ENCODE measurements at regions not wholly inside any gene's neighbourhood (a gene's known extent, or its start where the extent isn't known, plus 50 kb on each side); places are given as distances from the start of the nearest gene placed in this dataset.

DNA sequence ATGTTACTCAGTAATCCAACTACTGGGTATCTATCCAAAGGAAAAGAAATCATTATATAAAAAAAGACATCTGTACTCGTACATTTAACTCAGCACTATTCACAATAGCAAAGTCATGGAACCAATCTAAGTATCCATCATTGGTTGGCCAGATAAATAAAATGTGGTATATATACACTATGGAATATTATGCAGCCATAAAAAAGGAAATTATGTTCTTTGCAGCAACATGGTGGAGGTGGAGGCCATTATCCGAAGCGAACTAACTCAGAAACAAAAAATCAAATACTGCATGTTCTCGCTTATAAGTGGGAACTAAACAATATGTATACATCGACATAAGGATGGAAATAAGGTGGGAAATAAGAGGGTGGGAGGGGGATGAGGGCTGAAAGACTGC is 56.2 kb upstream of the ANTXRL start:
- ChIA-PET POLR2A (no interaction called here), CTCF (interaction anchor here (1.1 to 2.2 kb wide), 3 partner anchors 10 to 335 kb away, joined by 3 to 8 read pairs (median 4); no protein-coding TSS in a partner anchor)
- no peak overlapping the region for H3K4me3 ChIP-seq (ENCODE audit: low read depth, low read length)
- TF ChIP-seq, protein P1, sequence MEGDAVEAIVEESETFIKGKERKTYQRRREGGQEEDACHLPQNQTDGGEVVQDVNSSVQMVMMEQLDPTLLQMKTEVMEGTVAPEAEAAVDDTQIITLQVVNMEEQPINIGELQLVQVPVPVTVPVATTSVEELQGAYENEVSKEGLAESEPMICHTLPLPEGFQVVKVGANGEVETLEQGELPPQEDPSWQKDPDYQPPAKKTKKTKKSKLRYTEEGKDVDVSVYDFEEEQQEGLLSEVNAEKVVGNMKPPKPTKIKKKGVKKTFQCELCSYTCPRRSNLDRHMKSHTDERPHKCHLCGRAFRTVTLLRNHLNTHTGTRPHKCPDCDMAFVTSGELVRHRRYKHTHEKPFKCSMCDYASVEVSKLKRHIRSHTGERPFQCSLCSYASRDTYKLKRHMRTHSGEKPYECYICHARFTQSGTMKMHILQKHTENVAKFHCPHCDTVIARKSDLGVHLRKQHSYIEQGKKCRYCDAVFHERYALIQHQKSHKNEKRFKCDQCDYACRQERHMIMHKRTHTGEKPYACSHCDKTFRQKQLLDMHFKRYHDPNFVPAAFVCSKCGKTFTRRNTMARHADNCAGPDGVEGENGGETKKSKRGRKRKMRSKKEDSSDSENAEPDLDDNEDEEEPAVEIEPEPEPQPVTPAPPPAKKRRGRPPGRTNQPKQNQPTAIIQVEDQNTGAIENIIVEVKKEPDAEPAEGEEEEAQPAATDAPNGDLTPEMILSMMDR (IDR thresholded peaks at IDR 0.05; ENCODE audit: insufficient read depth, low read length, missing control alignments) = no peak
- no peak for DNase-seq (ENCODE audit: low read depth, low spot score)

DNA sequence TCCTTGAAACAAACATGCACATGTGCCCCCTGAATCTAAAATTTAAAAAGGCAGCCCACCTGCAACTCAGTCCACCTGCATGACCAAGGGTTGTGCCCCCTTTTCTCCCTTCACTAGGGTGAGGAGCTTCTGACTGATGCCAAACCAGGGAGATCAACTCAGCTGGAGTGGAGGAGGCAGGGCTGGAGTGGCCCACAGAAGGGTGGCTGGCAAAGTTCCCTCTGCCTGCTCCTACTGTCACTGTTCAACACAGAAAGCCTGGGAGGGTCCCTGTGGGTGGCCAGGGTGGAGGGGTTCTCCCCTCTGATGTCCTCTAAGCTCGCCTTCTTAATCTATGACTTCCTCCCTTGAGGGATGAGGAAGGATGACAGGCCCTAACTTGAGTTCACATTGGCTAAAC is 55.7 kb upstream of the ANTXRL start:
- no peak for DNase-seq (ENCODE audit: low read depth, low spot score)
- no peak overlapping the region for H3K4me3 ChIP-seq (ENCODE audit: low read depth, low read length)
- TF ChIP-seq, protein P1 (IDR thresholded peaks at IDR 0.05; ENCODE audit: insufficient read depth, low read length, missing control alignments) = no peak
- ChIA-PET POLR2A (no interaction called here), CTCF (interaction anchor here (0.7 to 1.1 kb wide), 2 partner anchors 9 to 54 kb away, joined by 3 read pairs; no protein-coding TSS in a partner anchor)

DNA sequence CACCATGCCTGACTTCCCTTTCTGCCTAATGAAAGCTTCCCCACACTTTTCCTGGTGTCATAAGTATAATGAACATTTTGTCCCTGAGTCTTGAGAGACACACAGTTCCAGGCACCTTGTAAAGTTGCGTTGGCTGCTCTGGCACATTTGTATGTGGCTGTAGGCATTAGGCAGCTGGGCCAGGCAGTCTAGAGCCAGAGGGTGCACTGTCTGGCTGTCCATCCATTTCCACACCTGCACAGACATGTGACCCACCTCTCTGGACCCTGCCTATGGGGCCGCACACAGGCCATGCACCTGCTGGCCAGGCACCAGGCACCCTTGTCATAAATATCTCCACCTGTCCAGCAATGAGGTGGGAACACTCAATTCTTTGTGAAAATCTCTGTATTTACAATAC is 54.7 kb upstream of the ANTXRL start:
- POLR2A ChIA-PET = no interaction called here
- TF ChIP-seq, protein P1 (IDR thresholded peaks at IDR 0.05; ENCODE audit: insufficient read depth, low read length, missing control alignments) = no peak
- H3K4me3 ChIP-seq (ENCODE audit: low read depth, low read length) = no peak overlapping the region
- DNase-seq (ENCODE audit: low read depth, low spot score) = no peak
- CTCF ChIA-PET = no interaction called here

DNA sequence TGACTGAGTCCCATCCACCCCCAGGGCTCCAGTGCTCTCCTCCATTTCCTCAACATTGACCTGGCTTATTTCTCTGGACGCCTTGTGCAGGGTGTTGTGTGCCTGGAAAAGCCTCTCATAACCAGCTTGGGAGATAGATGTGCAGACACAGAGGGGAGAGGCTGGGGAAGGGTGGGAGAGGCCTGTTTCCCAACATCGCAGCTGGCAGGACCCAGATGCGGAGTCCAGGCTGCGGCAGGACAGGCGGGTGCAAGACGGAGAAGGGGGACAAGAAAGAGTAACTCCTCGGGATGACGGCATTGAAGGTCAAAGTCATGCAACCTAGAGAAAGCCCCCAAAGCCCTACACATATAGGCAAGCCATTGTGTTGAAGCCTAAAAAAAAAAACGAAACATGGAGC is 54.1 kb upstream of the ANTXRL start:
- CTCF ChIA-PET = no interaction called here
- POLR2A ChIA-PET = no interaction called here
- H3K4me3 ChIP-seq (ENCODE audit: low read depth, low read length) = no peak overlapping the region
- no peak for DNase-seq (ENCODE audit: low read depth, low spot score)
- TF ChIP-seq, protein P1 (IDR thresholded peaks at IDR 0.05; ENCODE audit: insufficient read depth, low read length, missing control alignments) = no peak

DNA sequence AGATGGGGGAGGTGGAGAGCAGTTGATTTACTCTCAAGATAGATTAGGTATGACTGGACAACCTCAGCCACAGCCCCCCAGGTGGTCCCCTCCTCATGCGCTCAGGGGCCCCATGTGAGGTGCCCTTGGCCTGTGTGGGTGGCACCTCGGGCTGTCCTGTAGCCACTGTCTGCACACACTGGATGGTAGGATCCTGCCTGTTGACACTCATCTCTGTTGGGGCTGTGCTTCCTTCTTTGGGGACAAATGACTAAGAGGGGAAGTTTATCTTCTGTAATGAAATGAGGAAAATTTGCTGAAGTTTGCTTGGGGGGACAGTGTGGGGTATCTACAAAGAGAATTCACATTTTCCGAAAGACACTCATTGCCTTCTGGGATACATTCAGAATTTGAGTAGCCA is 53.6 kb upstream of the ANTXRL start:
- ChIA-PET CTCF (no interaction called here), POLR2A (no interaction called here)
- no peak overlapping the region for H3K4me3 ChIP-seq (ENCODE audit: low read depth, low read length)
- DNase-seq (ENCODE audit: low read depth, low spot score) = no peak
- TF ChIP-seq, protein P1 (IDR thresholded peaks at IDR 0.05; ENCODE audit: insufficient read depth, low read length, missing control alignments) = no peak

DNA sequence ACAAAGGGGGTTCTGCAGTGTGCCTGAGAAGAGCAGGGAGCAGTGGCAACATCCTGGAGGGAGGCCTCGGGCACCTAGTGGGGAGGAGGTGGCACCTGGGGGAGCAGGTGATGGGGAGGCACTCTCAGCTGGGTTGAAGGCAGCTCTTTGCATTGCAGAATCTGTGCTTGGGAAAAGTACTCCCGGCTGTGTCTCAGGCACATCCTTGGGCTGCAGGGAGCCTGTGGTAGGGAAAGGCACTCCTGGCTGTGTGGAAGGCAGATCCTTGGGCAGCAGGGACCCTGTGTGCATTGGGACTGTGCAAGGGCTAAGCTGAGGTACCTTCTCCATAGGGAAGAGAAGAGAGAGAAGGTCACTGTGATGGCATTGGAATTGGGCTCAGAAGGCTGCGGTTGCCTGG is 52.8 kb upstream of the ANTXRL start:
- TF ChIP-seq, protein P1 (IDR thresholded peaks at IDR 0.05; ENCODE audit: insufficient read depth, low read length, missing control alignments) = no peak
- POLR2A ChIA-PET = no interaction called here
- no peak overlapping the region for H3K4me3 ChIP-seq (ENCODE audit: low read depth, low read length)
- CTCF ChIA-PET = no interaction called here
- DNase-seq (ENCODE audit: low read depth, low spot score) = no peak
